Esophagus muscularis mucosa (tissue), 4 donors: ENCODE measurements at regions not wholly inside any gene's neighbourhood (a gene's known extent, or its start where the extent isn't known, plus 50 kb on each side); places are given as distances from the start of the nearest gene placed in this dataset.

Experiments
- DNase-seq: peaks from one replicate; pipeline ENCODE4 v3.0.0-alpha.2; 2017; ENCODE audit errors: extremely low spot score
- H3K27ac ChIP-seq, 4 donors: fragments of 200-600 bp; sonication (generic); replicated peaks in 1 of 4; 1 replicate in 3 of 4; 2 replicates in 1 of 4; pipeline ENCODE4 v1.5.1; 2016 to 2019; ENCODE audit warnings: mild to moderate bottlenecking in 1 of 4
- H3K27me3 ChIP-seq, 4 donors: fragments of 200-600 bp; sonication (generic); one replicate each; pipeline versions ENCODE4 v1.5.1 to v1.6.0; 2016 to 2019
- H3K36me3 ChIP-seq, 4 donors: fragments of 200-600 bp; sonication (generic); one replicate each; pipeline ENCODE4 v1.5.1; 2016 to 2019
- H3K4me1 ChIP-seq, 4 donors: fragments of 200-600 bp; sonication (generic); one replicate each; pipeline ENCODE4 v1.5.1; 2016 to 2019
- H3K4me3 ChIP-seq, 4 donors: fragments of 200-600 bp; sonication (generic); 1 replicate in 2 of 4; 2 replicates in 2 of 4; pipeline ENCODE4 v1.5.1; 2016 to 2019; ENCODE audit warnings: mild to moderate bottlenecking in 4 of 4, moderate library complexity in 1 of 4
- H3K9me3 ChIP-seq, 4 donors: fragments of 200-600 bp; sonication (generic); 1 replicate in 3 of 4; 2 replicates in 1 of 4; pipeline ENCODE4 v1.5.1; 2016 to 2019
- EP300 ChIP-seq: sonication (generic); formaldehyde crosslinking; IDR thresholded peaks from one replicate; pipeline ENCODE4 v1.6.1; 2017; ENCODE audit warnings: antibody characterized with exemption
- POLR2A ChIP-seq: fragments of 450-650 bp; IDR thresholded peaks from one replicate; pipeline ENCODE4 v1.6.1; 2017; ENCODE audit warnings: antibody characterized with exemption, moderate library complexity, mild to moderate bottlenecking, low read depth
- POLR2AphosphoS5 ChIP-seq, 2 donors: sonication (generic); formaldehyde crosslinking; IDR thresholded peaks; one replicate each; pipeline ENCODE4 v1.6.1; 2017; ENCODE audit warnings: antibody characterized with exemption in 2 of 2
- WGBS: methylation state at CpG from one replicate; pipeline ENCODE4 v1.1.5; 2018; 5-methylcytosine and 5-hydroxymethylcytosine counted together
- intact Hi-C: fragments of 100-400 bp; cut with DNase I; formaldehyde crosslinking; loops from one replicate; pipeline ENCODE4 v1.15.1; 2023
- TF ChIP-seq, protein P1 (sequence below), 3 experiments: fragments of 200-600 bp in 2 of 3; fragments of 450-650 bp in 1 of 3; sonication (generic) in 2 of 3; IDR thresholded peaks; one replicate each; pipeline ENCODE4 v1.5.1; 2017 to 2019; ENCODE audit warnings: antibody characterized with exemption in 3 of 3, mild to moderate bottlenecking in 2 of 3, moderate library complexity in 1 of 3

DNA sequence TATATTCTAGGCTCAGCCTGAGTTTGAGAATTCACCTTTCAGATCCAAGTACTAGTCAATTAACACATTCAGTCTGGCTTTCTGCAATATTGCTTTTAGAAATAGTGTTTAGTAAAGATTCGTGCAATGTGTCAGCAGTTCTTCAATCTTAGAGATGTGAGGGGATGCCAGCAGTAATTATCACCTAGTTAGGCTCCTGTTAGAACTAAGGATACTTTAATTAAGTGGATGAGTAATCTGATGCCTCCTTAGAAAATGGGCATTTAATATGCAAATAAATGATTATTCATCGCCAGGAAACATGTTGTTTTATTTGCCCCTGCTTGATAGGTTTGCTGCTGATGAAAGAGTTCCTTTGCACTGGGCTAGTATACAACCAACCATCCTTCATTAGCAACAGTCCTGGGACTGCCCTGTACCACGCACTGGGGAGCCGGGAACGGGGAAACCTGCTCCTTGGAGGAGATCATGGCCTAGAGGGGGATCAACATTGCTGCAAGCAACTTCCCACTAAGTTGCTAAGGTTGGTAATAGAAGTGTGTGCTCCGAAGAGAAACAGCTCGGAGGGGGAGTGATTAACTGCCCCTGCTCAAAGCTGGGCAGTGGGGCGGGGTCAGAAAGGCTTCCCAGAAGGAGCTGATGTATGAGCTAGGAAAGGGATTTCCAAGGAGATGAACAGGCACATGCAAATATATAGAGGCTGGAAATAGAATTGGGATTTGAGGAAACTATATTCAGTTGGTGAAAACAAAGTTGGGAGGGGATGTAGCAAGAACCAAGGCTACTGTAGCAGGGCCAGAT, 231.8 kb downstream of the DRD1 start:
- no peak for TF ChIP-seq POLR2A
- no peak for TF ChIP-seq EP300
- TF ChIP-seq POLR2AphosphoS5 (IDR thresholded peaks at IDR 0.05), result no peak
- TF ChIP-seq, protein P1, sequence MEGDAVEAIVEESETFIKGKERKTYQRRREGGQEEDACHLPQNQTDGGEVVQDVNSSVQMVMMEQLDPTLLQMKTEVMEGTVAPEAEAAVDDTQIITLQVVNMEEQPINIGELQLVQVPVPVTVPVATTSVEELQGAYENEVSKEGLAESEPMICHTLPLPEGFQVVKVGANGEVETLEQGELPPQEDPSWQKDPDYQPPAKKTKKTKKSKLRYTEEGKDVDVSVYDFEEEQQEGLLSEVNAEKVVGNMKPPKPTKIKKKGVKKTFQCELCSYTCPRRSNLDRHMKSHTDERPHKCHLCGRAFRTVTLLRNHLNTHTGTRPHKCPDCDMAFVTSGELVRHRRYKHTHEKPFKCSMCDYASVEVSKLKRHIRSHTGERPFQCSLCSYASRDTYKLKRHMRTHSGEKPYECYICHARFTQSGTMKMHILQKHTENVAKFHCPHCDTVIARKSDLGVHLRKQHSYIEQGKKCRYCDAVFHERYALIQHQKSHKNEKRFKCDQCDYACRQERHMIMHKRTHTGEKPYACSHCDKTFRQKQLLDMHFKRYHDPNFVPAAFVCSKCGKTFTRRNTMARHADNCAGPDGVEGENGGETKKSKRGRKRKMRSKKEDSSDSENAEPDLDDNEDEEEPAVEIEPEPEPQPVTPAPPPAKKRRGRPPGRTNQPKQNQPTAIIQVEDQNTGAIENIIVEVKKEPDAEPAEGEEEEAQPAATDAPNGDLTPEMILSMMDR (IDR thresholded peaks at IDR 0.05), result no peak
- no peak for DNase-seq
- 55% methylated on average over 8 of the region's 8 CpGs for WGBS
- Histone ChIP-seq H3K4me1 (no peaks in the 10 kb centered on the region), H3K27ac (no peak overlapping the region), H3K9me3 (no peaks in the 10 kb centered on the region), H3K36me3 (no peaks in the 10 kb centered on the region), H3K4me3 (no peak overlapping the region), H3K27me3 (peaks cover 0 to 27% (median 0%) of the 10 kb centered on the region in 4 donors)
- intact Hi-C loops, result no loop called here

DNA sequence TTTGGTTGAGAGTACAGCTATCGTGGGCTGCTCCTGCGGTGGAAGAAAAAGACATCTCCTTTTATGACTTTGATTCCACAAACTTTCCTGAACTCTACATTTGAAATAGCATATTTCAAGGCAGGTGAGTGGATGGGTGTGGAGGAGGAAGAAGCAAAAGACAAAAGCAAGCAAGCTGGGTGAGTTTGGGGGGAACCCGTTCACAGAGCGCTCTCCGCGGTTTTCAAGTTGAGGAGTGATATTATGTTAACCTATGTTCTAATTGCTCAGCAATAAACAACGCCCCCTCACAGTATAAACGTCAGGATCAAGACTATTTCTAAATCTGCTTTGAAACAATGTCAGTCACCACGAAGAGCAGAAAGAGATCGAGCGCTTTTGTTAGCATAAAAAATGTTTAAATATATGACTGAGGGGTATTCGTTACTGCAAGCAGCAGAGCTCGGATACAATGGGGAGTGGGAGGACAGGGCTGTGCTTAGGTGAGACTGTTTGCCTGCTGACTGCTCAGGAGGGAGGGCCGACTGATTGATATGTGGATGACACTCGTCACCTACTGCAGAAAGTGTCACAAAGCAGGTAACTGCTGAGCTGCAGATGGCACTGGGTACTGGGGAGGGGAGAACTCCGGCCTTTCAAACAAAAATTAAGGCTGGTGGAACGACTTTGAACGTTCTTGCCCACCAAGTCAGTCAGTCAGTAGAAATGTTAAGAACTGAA, 236.5 kb downstream of the DRD1 start:
- H3K9me3 ChIP-seq, result peaks cover 0 to 5% (median 0%) of the 10 kb centered on the region in 4 donors
- no peaks in the 10 kb centered on the region for H3K4me1 ChIP-seq
- intact Hi-C loops, result no loop called here
- no peak for DNase-seq
- no peak overlapping the region for H3K27ac ChIP-seq
- 54% methylated on average over 18 of the region's 18 CpGs for WGBS
- H3K4me3 ChIP-seq, result no peak overlapping the region
- H3K36me3 ChIP-seq, result no peaks in the 10 kb centered on the region
- H3K27me3 ChIP-seq, result peaks cover 0 to 23% (median 0%) of the 10 kb centered on the region in 4 donors
- TF ChIP-seq, protein P1 (IDR thresholded peaks at IDR 0.05), result no peak
- TF ChIP-seq POLR2A, result no peak
- TF ChIP-seq POLR2AphosphoS5 (IDR thresholded peaks at IDR 0.05), result no peak
- no peak for TF ChIP-seq EP300

DNA sequence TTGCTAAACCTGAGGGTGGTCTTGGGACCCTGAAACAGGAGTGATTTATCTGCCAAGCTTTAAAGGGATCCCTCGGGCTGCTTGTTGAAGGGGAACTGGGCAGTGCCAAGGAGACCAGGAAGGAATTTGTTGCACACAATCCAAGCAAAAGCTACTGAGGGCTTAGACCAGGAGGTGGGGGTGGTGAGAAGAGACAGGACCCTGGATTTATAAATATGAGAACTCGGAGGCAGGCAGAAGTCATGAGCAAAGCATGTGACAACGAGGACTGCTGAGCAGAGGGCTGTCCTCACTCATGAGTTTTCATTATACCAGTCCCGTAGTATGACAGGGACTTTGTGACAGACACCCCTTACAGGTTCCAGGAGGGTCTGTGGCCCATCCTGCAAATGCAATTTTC, 237.3 kb downstream of the DRD1 start:
- intact Hi-C loops, result no loop called here
- 50% methylated on average over 4 of the region's 4 CpGs for WGBS
- Histone ChIP-seq H3K4me1 (no peaks in the 10 kb centered on the region), H3K9me3 (peaks cover 0 to 9% (median 0%) of the 10 kb centered on the region in 4 donors), H3K27ac (no peak overlapping the region), H3K36me3 (no peaks in the 10 kb centered on the region), H3K27me3 (peaks cover 0 to 23% (median 0%) of the 10 kb centered on the region in 4 donors), H3K4me3 (no peak overlapping the region)
- DNase-seq, result no peak
- TF ChIP-seq, protein P1 (IDR thresholded peaks at IDR 0.05), result no peak
- TF ChIP-seq POLR2A (no peak), POLR2AphosphoS5 (IDR thresholded peaks at IDR 0.05) (no peak)

DNA sequence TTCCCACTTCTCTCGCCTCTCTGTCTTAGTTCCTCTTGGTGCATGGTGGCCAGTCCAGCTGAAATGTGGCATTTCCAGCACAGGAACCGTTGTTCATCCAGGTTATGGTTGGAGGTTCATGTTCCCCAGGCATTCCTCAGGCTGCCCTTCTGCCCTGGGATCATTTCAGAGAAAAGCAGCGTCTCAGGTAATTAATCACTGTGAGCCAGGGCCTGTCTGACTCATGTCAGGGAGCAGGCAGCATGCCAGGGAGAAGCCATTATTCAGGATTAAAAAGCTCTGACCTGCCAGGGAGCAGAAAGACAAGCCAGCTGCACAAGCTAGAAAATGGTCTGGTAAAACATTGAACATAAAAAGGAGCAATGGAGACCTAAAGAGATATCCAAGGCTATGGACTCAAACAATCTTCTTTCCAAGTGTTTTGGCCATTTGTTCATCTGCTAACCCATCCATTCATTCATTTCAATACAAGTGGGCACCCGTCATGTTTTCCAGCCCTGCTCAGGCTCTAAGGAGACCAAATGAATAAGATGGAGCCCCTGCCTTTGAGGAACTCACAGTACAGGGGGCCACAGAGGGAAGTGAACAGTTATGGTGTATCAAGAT, 241.4 kb downstream of the DRD1 start:
- Histone ChIP-seq H3K4me1 (no peaks in the 10 kb centered on the region), H3K4me3 (no peak overlapping the region), H3K9me3 (peaks cover 0 to 9% (median 0%) of the 10 kb centered on the region in 4 donors), H3K36me3 (no peaks in the 10 kb centered on the region), H3K27me3 (peaks cover 0 to 4% (median 0%) of the 10 kb centered on the region in 4 donors), H3K27ac (no peak overlapping the region)
- WGBS, result 22% methylated on average over 4 of the region's 4 CpGs
- TF ChIP-seq, protein P1 (IDR thresholded peaks at IDR 0.05), result no peak
- TF ChIP-seq POLR2AphosphoS5 (IDR thresholded peaks at IDR 0.05), result no peak
- no peak for TF ChIP-seq EP300
- no peak for TF ChIP-seq POLR2A
- intact Hi-C loops, result no loop called here
- no peak for DNase-seq
